SHP77 (cell line): ENCODE measurements at regions not wholly inside any gene's neighbourhood (a gene's known extent, or its start where the extent isn't known, plus 50 kb on each side); places are given as distances from the start of the nearest gene placed in this dataset.

Source experiments
- DNase-seq, 2 experiments: peaks; one replicate each; lab custom pipeline; 2025; lab: John Stamatoyannopoulos, UW

- DNase-seq = no peak
Measured at GRCh38 chr4:18954538-18954937, 933.0 kb upstream of the LCORL start.

- DNase-seq = no peak
Measured at GRCh38 chr4:18953613-18954012, 932.1 kb upstream of the LCORL start.

GRCh38 chr4:18945464-18945863 lies 923.9 kb upstream of the LCORL start:
- DNase-seq = no peak

- DNase-seq = no peak
Measured at GRCh38 chr4:18942874-18943273, 921.3 kb upstream of the LCORL start.

GRCh38 chr4:18938343-18939099 lies 917.0 kb upstream of the LCORL start:
- no peak for DNase-seq

- no peak for DNase-seq
Measured at GRCh38 chr4:18937746-18938145, 916.2 kb upstream of the LCORL start.

- no peak for DNase-seq
Measured at GRCh38 chr4:18937080-18937479, 915.5 kb upstream of the LCORL start.

GRCh38 chr4:18935659-18936345 lies 914.2 kb upstream of the LCORL start:
- no peak for DNase-seq

GRCh38 chr4:18934197-18934596 lies 912.6 kb upstream of the LCORL start:
- no peak for DNase-seq

- DNase-seq = no peak
Measured at GRCh38 chr4:18932730-18933339, 911.3 kb upstream of the LCORL start.

- no peak for DNase-seq
Measured at GRCh38 chr4:18931643-18932377, 910.3 kb upstream of the LCORL start.

GRCh38 chr4:18930487-18930886 lies 908.9 kb upstream of the LCORL start:
- DNase-seq = no peak

- DNase-seq = no peak
Measured at GRCh38 chr4:18923496-18924161, 902.1 kb upstream of the LCORL start.

- DNase-seq = no peak
Measured at GRCh38 chr4:18917689-18918088, 896.1 kb upstream of the LCORL start.

GRCh38 chr4:18914182-18914581 lies 892.6 kb upstream of the LCORL start:
- DNase-seq = no peak

- no peak for DNase-seq
Measured at GRCh38 chr4:18894928-18895327, 873.4 kb upstream of the LCORL start.

GRCh38 chr4:18882468-18882867 lies 860.9 kb upstream of the LCORL start:
- DNase-seq = no peak

- DNase-seq = no peak
Measured at GRCh38 chr4:18881556-18881955, 860.0 kb upstream of the LCORL start.

GRCh38 chr4:18880871-18881270 lies 859.3 kb upstream of the LCORL start:
- no peak for DNase-seq

GRCh38 chr4:18878561-18878960 lies 857.0 kb upstream of the LCORL start:
- no peak for DNase-seq

GRCh38 chr4:18869166-18869565 lies 847.6 kb upstream of the LCORL start:
- no peak for DNase-seq
